GM19099 (cell line): ENCODE measurements at regions not wholly inside any gene's neighbourhood (a gene's known extent, or its start where the extent isn't known, plus 50 kb on each side); places are given as distances from the start of the nearest gene placed in this dataset.

ENCODE experiments used
- POLR2A ChIP-seq: IDR thresholded peaks from 3 replicates; pipeline ENCODE4 v1.6.1; 2011; ENCODE audit warnings: low read depth; ENCODE audit not compliant: insufficient read length; ENCODE audit errors: extremely low read depth

DNA sequence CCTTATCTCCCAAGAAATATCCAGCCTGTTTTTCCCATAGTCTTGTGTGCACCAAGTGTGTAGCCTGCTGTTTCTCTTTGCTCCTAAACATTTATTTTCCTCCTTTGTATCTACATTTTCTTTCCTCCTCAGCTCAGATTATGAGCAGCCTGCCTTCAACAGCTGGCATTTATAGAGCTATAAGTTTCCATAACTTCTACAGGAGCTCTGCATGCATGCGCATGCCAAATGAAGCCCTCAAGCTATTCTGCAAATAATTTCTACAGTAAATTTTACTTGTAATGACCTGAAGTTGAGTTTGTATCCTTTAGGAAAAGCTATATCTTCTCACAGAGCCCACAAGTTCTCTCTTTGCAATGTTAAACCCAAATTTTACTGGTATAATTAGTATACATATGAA, 699.5 kb downstream of the CETN3 start:
- no peak for TF ChIP-seq POLR2A

DNA sequence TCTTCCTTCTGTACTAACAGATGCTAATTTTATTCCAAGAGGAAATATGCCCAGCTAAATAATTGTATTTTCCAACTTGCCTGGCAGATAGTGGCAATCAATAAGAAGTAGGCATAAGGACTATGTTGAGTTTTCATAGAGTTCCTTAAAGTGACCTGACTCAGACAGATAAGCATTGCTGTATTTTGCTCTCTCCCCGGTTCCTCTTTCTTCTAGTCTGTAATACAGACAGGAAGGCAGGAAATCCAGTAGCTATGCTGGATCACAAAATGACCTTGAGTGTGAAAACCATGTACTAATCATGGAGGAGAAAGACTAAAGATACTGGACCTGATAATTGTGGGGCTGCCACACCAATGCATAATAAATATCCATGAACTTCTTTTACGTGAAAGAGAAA, 701.7 kb downstream of the CETN3 start:
- no peak for TF ChIP-seq POLR2A

DNA sequence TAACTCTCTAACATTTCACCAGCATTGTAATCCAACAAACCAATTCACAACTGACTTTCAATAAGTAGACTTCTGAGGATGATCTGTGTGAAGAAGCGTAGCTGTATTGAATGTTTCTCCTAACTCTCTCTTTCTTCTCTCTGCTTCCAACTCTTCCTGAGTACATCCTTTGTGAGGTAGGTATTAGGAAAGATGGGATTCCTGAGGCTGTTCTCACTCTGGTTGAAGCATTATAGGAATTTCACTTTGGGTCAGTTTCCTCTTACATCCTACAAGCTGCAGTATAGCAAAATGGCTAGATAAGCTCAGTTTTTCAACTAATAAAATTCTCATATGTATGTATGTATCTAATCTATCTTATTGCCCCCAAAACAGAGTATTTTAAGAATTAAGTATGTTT, 702.8 kb downstream of the CETN3 start:
- no peak for TF ChIP-seq POLR2A

DNA sequence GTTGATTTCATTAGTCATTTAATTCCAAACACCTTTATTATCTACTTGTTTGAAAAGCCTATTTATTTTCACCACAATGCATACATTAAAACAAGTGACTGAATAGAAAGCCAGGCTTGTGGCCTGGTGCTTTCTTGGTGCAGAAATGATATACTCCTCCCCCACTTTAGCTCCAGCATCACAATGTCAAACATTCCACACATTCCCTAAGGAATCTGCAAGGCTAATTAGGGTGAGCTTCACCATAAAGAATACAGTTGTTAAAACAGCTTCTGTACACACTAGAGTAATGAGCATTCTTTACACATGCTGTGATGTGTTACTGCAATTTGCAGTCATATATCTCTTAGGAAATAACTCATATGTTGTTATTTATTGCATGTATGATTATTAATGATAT, 705.7 kb downstream of the CETN3 start:
- no peak for TF ChIP-seq POLR2A

DNA sequence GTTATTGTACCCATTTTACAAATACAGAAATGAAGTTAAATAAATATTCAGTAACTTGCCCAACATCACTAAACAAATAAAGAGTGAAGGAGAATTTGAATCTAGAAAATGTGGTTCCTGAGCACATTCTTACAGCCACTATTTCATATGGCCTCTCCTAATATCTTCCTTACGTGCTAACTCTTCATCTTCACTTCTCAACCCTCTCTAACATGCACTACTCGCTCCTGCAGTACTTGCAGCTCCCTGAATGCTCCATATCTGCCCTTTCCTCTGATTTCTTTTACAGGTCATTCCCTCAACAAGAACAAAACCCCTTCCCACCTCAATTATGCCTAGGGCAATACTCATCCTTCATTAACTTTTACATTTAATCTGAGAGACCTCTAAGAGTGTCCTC, 711.5 kb downstream of the CETN3 start:
- TF ChIP-seq POLR2A: no peak

DNA sequence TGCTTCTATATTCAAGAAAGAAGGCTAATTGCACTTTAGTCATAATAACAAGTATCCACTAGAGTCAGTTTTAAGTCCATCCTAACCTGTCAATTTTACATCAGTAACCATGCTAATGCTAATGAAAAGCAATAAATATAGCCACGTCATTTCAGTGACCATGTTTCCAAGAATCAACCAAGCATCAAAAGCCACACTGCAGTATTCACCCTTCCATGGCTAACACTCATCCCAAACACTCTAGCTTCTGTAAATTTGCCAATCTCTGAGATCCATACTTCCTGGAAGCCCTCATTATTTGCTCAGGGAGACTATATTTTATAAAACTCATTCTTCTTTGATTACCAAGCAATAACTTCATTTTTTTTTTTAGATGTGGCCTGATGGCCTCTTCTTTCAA, 712.0 kb downstream of the CETN3 start:
- no peak for TF ChIP-seq POLR2A

DNA sequence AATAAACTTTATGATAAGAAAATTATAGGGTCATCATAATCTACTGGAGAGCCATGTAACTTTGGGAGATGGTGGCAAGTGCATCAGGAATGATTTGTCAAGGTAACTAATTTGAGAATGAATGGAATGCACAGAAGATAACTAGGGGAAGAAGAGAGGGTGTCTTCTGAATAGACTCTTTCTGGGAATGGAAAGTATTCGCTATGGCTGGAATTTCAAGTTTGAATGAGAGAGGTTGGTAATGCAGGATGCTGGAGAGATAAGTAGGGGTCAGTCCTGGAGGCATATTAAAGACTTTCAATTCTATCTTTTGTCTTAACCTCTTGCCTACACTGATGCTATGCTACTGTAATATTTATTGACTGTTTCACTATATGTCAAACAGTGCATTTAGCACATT, 714.2 kb downstream of the CETN3 start:
- TF ChIP-seq POLR2A: no peak

DNA sequence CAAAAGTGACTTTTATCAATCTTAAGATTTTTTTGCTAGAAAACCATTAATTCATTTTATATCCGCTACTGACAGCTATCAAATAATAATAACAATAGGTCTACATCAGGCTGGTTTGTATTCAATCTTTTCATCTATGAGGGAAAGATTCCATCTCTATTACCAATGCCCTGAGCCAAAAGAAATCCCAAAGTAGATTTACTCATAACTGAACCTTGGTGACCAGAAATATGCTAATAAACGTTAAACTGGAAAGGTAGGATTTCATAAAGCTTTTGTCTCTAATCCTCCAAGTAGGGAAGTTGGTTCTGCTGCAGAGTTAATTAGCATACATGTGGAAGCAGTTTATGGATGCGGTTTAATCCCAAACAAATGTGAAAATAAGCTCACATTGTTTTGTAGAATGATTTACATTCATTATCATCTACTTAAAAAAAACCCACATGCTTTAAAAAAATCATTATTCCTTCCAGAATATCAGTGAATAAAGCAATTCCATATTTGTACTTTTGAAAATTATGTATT, 715.5 kb downstream of the CETN3 start:
- TF ChIP-seq POLR2A: no peak

DNA sequence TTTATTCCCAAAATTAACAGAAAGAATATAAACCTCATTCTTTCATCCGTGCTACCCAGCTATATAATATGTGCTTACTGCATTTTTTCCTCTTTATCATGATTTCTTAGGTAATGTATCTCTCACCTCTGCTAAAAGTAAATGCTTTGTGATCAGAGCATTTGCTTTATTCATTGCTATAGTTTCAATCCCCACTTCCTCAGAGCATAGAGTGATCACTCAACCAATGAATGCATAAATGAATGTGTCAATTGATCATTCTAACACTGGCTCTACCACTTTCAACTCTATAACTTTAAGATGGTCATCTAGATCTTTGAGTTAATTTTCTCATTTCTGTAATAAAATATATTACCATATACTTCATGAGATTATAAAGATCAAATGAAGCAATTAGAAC, 719.2 kb downstream of the CETN3 start:
- TF ChIP-seq POLR2A: no peak

DNA sequence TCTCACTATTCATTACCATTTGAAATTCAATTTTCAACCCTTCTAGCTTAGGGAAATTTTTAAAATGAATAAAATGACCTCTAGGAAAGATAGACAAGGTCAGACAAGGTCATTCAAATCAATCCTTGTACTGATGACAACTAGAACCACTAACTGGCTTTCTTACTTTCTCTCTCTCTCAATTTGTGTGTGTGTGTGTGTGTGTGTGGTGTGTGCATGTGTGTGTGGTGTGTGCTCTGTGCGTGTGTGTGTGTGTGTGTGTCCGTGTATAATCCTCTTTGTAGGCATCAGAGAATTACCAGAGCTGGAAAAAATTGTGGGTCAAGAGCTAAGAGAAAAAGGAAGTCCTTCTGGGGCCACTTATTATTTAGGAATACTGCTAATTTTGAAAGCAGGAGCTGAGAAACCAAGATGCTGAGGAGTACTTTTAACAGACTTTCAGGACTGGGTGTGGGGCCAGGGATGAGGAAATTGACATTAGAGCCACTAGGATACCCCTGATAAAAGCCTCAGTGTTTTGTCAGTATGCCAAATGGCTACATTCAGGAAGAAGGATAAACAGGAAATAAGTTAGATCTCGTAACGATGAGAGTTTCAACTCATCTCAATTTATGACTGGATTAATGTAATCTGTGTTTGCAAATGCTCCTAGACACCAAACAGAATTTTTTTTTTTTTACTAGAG, 723.3 kb downstream of the CETN3 start:
- no peak for TF ChIP-seq POLR2A

DNA sequence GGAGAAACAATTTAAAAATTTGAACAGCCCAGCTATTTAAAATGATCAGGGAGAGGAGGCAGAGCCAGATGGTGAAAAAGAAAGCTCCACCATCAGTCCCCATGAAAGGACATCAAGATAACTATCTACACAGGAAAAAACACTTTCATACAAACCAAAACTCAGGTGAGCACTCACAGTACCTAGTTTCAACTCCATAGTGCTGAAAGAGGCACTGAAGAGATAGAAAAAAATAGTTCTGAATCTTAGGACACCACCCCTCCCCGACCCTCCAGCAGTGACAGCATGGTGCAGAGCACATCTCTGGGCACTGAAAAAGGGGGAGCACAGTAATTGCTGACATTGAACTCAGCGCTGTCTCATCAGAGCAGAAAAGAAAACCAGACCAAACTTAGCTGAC, 732.9 kb downstream of the CETN3 start:
- no peak for TF ChIP-seq POLR2A

DNA sequence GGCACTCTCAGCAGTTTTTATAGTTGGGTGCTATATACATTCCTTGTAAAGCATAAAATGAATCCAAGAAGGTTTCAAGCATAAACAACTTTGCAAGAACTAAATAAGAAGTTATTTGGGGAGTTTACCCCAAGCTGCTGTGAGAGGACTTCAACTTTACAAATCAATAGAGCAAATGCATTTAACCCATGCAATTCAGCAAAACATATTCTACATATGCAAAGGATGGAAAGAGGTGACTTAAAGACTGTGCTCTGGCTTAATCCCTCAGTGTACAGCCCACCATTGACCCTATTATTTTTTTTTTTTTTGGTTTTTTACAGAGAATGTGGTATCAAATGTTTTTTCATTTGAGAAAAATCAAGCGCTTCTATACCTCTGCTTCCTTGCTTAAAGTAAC, 736.5 kb downstream of the CETN3 start:
- TF ChIP-seq POLR2A: no peak

DNA sequence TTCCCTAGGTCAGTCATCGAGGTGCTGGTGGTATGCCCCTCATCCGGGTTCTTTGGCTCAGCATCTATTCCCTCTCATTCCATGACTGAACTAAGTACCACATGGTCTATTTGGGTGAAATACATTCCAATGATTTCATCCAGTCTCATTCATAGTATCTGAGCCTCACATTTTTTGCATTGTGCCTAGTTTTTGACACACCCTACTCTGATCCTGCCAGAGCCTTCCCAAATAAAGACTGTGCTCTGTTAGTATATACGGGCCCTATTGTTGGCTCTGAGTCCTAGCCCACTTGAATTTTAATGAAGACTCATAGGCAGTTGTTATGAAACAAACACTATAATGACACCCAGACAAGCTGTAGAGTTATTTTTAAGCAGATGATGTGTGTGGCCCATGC, 740.7 kb downstream of the CETN3 start:
- no peak for TF ChIP-seq POLR2A

DNA sequence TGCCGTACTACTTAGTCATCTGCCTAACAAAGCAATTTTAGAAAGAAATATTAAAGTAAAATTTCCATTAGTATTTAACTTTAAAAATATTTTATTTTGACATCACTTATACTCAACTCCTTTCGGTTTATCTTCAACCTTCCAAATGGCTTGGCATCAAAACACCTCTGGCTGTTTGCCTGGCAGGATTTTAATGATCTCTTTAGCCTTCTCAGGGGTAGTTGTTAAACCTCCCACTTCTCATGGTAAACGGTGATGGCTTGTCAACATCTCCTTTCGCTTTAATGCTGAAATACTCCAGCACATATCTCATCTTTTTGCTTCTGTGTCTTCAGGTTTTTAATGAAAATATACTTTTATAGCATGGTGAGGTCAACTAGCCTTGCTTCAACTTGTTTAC, 747.1 kb downstream of the CETN3 start:
- TF ChIP-seq POLR2A: no peak

DNA sequence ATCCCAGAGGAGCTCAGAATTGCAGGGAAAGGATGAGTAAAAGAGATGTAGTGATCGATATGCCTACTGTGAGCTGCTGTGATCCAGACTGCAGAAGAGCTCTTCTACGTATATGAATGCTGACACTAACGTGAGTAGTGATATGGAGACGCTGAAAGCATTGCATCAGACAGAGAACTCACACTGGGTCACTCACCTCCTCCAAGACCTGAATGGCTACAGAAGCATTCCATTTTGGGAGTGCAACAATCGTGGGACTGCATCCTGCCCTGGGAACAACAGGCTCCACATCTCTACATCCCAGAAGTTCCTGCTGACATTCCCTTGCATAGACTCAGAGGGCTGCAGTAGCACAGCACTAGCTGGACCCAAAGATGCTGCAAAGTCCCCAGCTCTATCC, 755.9 kb upstream of the MEF2C start:
- no peak for TF ChIP-seq POLR2A

DNA sequence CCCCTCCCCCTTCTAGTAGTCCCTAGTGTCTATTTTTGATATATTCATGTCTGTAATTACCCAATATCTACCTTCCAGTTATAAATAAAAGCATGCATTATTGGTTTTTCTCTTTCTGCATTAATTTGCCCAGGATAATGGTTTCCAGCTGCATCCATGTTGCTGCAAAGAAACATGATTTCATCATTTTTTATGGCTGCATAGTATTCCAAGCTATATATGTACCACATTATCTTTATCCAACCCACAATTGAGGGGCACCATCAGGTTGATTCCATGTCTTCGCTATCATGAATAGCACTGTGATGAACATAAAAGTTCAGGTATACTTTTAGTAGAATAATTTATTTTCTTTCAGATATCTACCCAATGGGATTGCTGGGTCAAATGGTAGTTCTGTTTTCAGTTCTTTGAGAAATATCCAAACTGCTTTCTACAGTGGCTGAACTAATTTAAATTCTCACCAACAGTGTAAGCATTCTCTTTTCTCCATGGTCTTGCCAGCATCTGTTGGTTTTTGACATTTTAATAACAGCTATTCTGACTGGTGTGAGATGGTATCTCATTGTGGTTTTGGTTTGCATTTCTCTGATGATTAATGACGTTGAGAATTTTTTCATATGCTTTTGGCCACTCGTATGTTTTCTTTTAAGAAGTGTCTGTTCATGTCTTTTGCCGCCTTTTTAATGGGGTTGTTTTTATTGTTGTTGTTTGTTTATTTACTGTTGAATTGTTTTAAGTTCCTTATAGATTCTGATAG, 746.1 kb upstream of the MEF2C start:
- TF ChIP-seq POLR2A: no peak
